OCI-LY3 (cell line): ENCODE measurements at regions not wholly inside any gene's neighbourhood (a gene's known extent, or its start where the extent isn't known, plus 50 kb on each side); places are given as distances from the start of the nearest gene placed in this dataset.
"Not testable (repeated sequence)": the region's sequence is repeated elsewhere in the genome, so short reads cannot be mapped to it uniquely, and the experiment has no call there.

Source experiments
- H2AFZ ChIP-seq: fragments of 200-600, 300-600 bp; shearing (Covaris generic); 2 replicates; pipeline ENCODE4 v1.6.0; 2014; ENCODE audit warnings: antibody characterized with exemption, low read depth, low read length
- H3K27ac ChIP-seq: fragments of 200-600, 300-600 bp; sonication (generic); 2 replicates; pipeline ENCODE4 v1.5.1; 2014; ENCODE audit warnings: mild to moderate bottlenecking, low read length, moderate library complexity, mixed read lengths
- H3K27me3 ChIP-seq: fragments of 200-600, 300-600 bp; sonication (generic); 2 replicates; pipeline ENCODE4 v1.6.1; 2014; ENCODE audit warnings: low read depth, low read length, mixed read lengths
- H3K36me3 ChIP-seq: fragments of 200-600, 300-600 bp; sonication (generic); replicated peaks from 2 replicates; pipeline ENCODE3; 2014; ENCODE audit warnings: low read depth, low read length, mixed read lengths
- H3K4me1 ChIP-seq: fragments of 300-600, 200-600 bp; sonication (generic); 2 replicates; pipeline ENCODE4 v1.6.1; 2014; ENCODE audit warnings: low read length, mixed read lengths
- H3K4me2 ChIP-seq: fragments of 200-600, 300-600 bp; sonication (generic); 2 replicates; pipeline ENCODE4 v1.6.1; 2014; ENCODE audit warnings: low read length, mixed read lengths
- H3K4me3 ChIP-seq: fragments of 300-600, 200-600 bp; sonication (generic); 2 replicates; pipeline ENCODE4 v1.5.1; 2014; ENCODE audit warnings: antibody characterized with exemption, mild to moderate bottlenecking, low read length, moderate library complexity
- H3K79me2 ChIP-seq: fragments of 300-600, 200-600 bp; shearing (Covaris generic); 2 replicates; pipeline ENCODE4 v1.6.1; 2014; ENCODE audit warnings: mild to moderate bottlenecking, low read length, mixed read lengths
- H3K9ac ChIP-seq: fragments of 300-600, 200-600 bp; shearing (Covaris generic); 2 replicates; pipeline ENCODE4 v1.6.0; 2014; ENCODE audit warnings: mild to moderate bottlenecking, low read length, moderate library complexity
- H3K9me3 ChIP-seq: fragments of 200-600, 300-600 bp; shearing (Covaris generic); 2 replicates; pipeline ENCODE4 v1.6.1; 2014; ENCODE audit warnings: low read length, mixed read lengths; ENCODE audit not compliant: insufficient read depth
- H4K20me1 ChIP-seq: fragments of 200-600, 300-600 bp; sonication (generic); 2 replicates; pipeline ENCODE4 v1.6.1; 2016; ENCODE audit warnings: low read length, mixed read lengths; ENCODE audit not compliant: insufficient read depth

GRCh38 chr11:67881836-67882235 lies 122.1 kb downstream of the UNC93B1 start:
- not testable (repeated sequence) for H3K36me3 ChIP-seq

GRCh38 chr11:67880594-67881196 lies 123.2 kb downstream of the UNC93B1 start:
- not testable (repeated sequence) for H3K27ac ChIP-seq

More at GRCh38 chr11:67881836-67882235, 122.1 kb downstream of the UNC93B1 start:
- H2AFZ ChIP-seq, H4K20me1 ChIP-seq, H3K79me2 ChIP-seq, H3K27ac ChIP-seq, H3K9ac ChIP-seq, H3K4me1 ChIP-seq, H3K9me3 ChIP-seq, H3K27me3 ChIP-seq, H3K4me2 ChIP-seq, H3K4me3 ChIP-seq: not testable (repeated sequence)

GRCh38 chr11:67878666-67879065 lies 125.2 kb downstream of the UNC93B1 start:
- not testable (repeated sequence) for H3K4me2 ChIP-seq, H4K20me1 ChIP-seq, H3K36me3 ChIP-seq, H3K4me1 ChIP-seq, H3K9me3 ChIP-seq, H3K9ac ChIP-seq, H3K27me3 ChIP-seq, H2AFZ ChIP-seq, H3K79me2 ChIP-seq, H3K27ac ChIP-seq, H3K4me3 ChIP-seq

More at GRCh38 chr11:67880594-67881196, 123.2 kb downstream of the UNC93B1 start:
- H3K27me3 ChIP-seq, H4K20me1 ChIP-seq, H3K9ac ChIP-seq, H3K79me2 ChIP-seq, H3K4me3 ChIP-seq, H3K36me3 ChIP-seq, H3K4me2 ChIP-seq, H2AFZ ChIP-seq, H3K4me1 ChIP-seq, H3K9me3 ChIP-seq: not testable (repeated sequence)

GRCh38 chr11:67877316-67877715 lies 126.6 kb downstream of the UNC93B1 start:
- H3K4me2 ChIP-seq, H3K27ac ChIP-seq, H3K36me3 ChIP-seq, H4K20me1 ChIP-seq, H2AFZ ChIP-seq, H3K27me3 ChIP-seq, H3K79me2 ChIP-seq, H3K9ac ChIP-seq, H3K4me3 ChIP-seq, H3K9me3 ChIP-seq, H3K4me1 ChIP-seq: not testable (repeated sequence)

GRCh38 chr11:67873223-67873622 lies 130.7 kb downstream of the UNC93B1 start:
- not testable (repeated sequence) for H3K36me3 ChIP-seq, H3K9me3 ChIP-seq, H3K79me2 ChIP-seq, H4K20me1 ChIP-seq, H3K4me1 ChIP-seq, H3K27me3 ChIP-seq, H3K9ac ChIP-seq, H3K4me2 ChIP-seq, H3K27ac ChIP-seq, H3K4me3 ChIP-seq, H2AFZ ChIP-seq

GRCh38 chr11:67871168-67871567 lies 132.7 kb downstream of the UNC93B1 start:
- not testable (repeated sequence) for H2AFZ ChIP-seq, H3K9me3 ChIP-seq, H3K27ac ChIP-seq, H3K4me1 ChIP-seq, H3K36me3 ChIP-seq, H3K4me2 ChIP-seq, H3K27me3 ChIP-seq, H3K9ac ChIP-seq, H3K79me2 ChIP-seq, H3K4me3 ChIP-seq, H4K20me1 ChIP-seq

- H3K27me3 ChIP-seq, H2AFZ ChIP-seq, H3K9me3 ChIP-seq, H3K4me1 ChIP-seq, H3K36me3 ChIP-seq, H4K20me1 ChIP-seq, H3K79me2 ChIP-seq, H3K4me2 ChIP-seq, H3K9ac ChIP-seq, H3K4me3 ChIP-seq, H3K27ac ChIP-seq: not testable (repeated sequence)
Measured at GRCh38 chr11:67862896-67863295, 141.0 kb downstream of the UNC93B1 start.
